ENCODE measurements at regions not wholly inside any gene's neighbourhood (a gene's known extent, or its start where the extent isn't known, plus 50 kb on each side); places are given as distances from the start of the nearest gene placed in this dataset.

- Mint-ChIP-seq H3K27ac (no peak overlapping the region), H3K9me3 (peaks cover 3% of the 10 kb centered on the region), H3K27me3 (no peaks in the 10 kb centered on the region), H3K4me1 (ENCODE audit: low read depth) (peaks cover 4% of the 10 kb centered on the region), H3K4me3 (no peak overlapping the region), H3K36me3 (ENCODE audit: low read depth) (no peaks in the 10 kb centered on the region)
- ChIA-PET POLR2A (no interaction called here), CTCF (no interaction called here)
- DNase-seq (peak; percentile 13), ATAC-seq (peak; percentile 55)
- intact Hi-C loops (cut with micrococcal nuclease) = no loop called here
- TF ChIP-seq, protein P1, sequence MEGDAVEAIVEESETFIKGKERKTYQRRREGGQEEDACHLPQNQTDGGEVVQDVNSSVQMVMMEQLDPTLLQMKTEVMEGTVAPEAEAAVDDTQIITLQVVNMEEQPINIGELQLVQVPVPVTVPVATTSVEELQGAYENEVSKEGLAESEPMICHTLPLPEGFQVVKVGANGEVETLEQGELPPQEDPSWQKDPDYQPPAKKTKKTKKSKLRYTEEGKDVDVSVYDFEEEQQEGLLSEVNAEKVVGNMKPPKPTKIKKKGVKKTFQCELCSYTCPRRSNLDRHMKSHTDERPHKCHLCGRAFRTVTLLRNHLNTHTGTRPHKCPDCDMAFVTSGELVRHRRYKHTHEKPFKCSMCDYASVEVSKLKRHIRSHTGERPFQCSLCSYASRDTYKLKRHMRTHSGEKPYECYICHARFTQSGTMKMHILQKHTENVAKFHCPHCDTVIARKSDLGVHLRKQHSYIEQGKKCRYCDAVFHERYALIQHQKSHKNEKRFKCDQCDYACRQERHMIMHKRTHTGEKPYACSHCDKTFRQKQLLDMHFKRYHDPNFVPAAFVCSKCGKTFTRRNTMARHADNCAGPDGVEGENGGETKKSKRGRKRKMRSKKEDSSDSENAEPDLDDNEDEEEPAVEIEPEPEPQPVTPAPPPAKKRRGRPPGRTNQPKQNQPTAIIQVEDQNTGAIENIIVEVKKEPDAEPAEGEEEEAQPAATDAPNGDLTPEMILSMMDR (IDR thresholded peaks at IDR 0.05) = no peak
These were observed 54.3 kb upstream of the STIM2 start for GRCh38 chr4:26806331-26806730.

DNA sequence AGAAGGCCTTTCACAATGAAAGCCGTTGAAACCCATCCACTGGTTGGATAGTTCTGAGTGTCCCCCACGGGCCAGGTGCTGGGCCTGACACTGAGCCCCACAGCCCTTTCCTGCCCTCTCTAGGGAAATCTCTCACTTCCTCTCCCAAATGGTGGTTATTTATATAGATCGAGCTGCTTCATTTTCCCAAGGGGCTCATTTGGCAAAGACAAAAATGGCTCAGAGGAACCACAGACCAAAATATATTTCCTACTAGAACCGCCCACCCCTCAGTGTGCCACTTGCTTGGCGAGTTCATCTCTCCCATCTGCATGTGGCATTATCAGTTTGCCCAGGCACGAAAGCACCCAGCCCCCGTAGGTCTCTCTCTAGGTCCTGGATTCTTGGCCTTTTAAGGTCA is 53.3 kb upstream of the STIM2 start:
- H3K27me3 Mint-ChIP-seq = no peaks in the 10 kb centered on the region
- peaks cover 11% of the 10 kb centered on the region for H3K4me1 Mint-ChIP-seq (ENCODE audit: low read depth)
- ChIA-PET POLR2A (no interaction called here), CTCF (no interaction called here)
- no peak overlapping the region for H3K4me3 Mint-ChIP-seq
- intact Hi-C loops (cut with micrococcal nuclease) = no loop called here
- peaks cover 4% of the 10 kb centered on the region for H3K9me3 Mint-ChIP-seq
- DNase-seq = no peak
- ATAC-seq = no peak
- no peak overlapping the region for H3K27ac Mint-ChIP-seq
- H3K36me3 Mint-ChIP-seq (ENCODE audit: low read depth) = no peaks in the 10 kb centered on the region
- TF ChIP-seq, protein P1 (IDR thresholded peaks at IDR 0.05) = no peak

GRCh38 chr4:26809811-26810210 is 50.8 kb upstream of the STIM2 start:
- ChIA-PET CTCF (no interaction called here), POLR2A (no interaction called here)
- TF ChIP-seq, protein P1 (IDR thresholded peaks at IDR 0.05) = no peak
- intact Hi-C loops (cut with micrococcal nuclease) = no loop called here
- peaks cover 12% of the 10 kb centered on the region for H3K4me1 Mint-ChIP-seq (ENCODE audit: low read depth)
- H3K27ac Mint-ChIP-seq = no peak overlapping the region
- H3K4me3 Mint-ChIP-seq = no peak overlapping the region
- H3K9me3 Mint-ChIP-seq = peaks cover 4% of the 10 kb centered on the region
- no peaks in the 10 kb centered on the region for H3K36me3 Mint-ChIP-seq (ENCODE audit: low read depth)
- ATAC-seq (no peak), DNase-seq (no peak)
- no peaks in the 10 kb centered on the region for H3K27me3 Mint-ChIP-seq

All from activated CD8-positive, alpha-beta T cell treated with anti-CD3 and anti-CD28 coated beads for 36 hours (primary cell).